ENCODE measurements at regions not wholly inside any gene's neighbourhood (a gene's known extent, or its start where the extent isn't known, plus 50 kb on each side); places are given as distances from the start of the nearest gene placed in this dataset.

- TF ChIP-seq POLR2A (IDR thresholded peaks at IDR 0.05; ENCODE audit: low read length), result no peak
- no peak for TF ChIP-seq ESRRA (IDR thresholded peaks at IDR 0.05; ENCODE audit: borderline replicate concordance, low read length)
These were observed 151.4 kb upstream of the FERD3L start for GRCh38 chr7:19296617-19297016.

All from A549 (cell line).